ENCODE measurements at regions not wholly inside any gene's neighbourhood (a gene's known extent, or its start where the extent isn't known, plus 50 kb on each side); places are given as distances from the start of the nearest gene placed in this dataset.
"Not testable (repeated sequence)": the region's sequence is repeated elsewhere in the genome, so short reads cannot be mapped to it uniquely, and the experiment has no call there.

- not testable (repeated sequence) for TF ChIP-seq ZBTB33 (IDR thresholded peaks at IDR 0.05; ENCODE audit: borderline replicate concordance, low read depth); NRF1 (IDR thresholded peaks at IDR 0.05; ENCODE audit: low read depth, low read length); EZH2phosphoT487 (IDR thresholded peaks at IDR 0.05; ENCODE audit: borderline replicate concordance, low read depth); EP300 (IDR thresholded peaks at IDR 0.05; ENCODE audit: borderline replicate concordance in 1 of 2, low read depth in 1 of 2, low read length in 1 of 2); POLR2AphosphoS5 (IDR thresholded peaks at IDR 0.05; ENCODE audit: low read depth, low read length); FOXM1 (IDR thresholded peaks at IDR 0.05; ENCODE audit: low read depth); SIN3A (IDR thresholded peaks at IDR 0.05; ENCODE audit: borderline replicate concordance, low read depth, low read length); MEF2A (IDR thresholded peaks at IDR 0.05; ENCODE audit: borderline replicate concordance, low read depth)
- TF ChIP-seq, protein P1, sequence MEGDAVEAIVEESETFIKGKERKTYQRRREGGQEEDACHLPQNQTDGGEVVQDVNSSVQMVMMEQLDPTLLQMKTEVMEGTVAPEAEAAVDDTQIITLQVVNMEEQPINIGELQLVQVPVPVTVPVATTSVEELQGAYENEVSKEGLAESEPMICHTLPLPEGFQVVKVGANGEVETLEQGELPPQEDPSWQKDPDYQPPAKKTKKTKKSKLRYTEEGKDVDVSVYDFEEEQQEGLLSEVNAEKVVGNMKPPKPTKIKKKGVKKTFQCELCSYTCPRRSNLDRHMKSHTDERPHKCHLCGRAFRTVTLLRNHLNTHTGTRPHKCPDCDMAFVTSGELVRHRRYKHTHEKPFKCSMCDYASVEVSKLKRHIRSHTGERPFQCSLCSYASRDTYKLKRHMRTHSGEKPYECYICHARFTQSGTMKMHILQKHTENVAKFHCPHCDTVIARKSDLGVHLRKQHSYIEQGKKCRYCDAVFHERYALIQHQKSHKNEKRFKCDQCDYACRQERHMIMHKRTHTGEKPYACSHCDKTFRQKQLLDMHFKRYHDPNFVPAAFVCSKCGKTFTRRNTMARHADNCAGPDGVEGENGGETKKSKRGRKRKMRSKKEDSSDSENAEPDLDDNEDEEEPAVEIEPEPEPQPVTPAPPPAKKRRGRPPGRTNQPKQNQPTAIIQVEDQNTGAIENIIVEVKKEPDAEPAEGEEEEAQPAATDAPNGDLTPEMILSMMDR (IDR thresholded peaks at IDR 0.05) = not testable (repeated sequence)
- TF ChIP-seq, protein P2, sequence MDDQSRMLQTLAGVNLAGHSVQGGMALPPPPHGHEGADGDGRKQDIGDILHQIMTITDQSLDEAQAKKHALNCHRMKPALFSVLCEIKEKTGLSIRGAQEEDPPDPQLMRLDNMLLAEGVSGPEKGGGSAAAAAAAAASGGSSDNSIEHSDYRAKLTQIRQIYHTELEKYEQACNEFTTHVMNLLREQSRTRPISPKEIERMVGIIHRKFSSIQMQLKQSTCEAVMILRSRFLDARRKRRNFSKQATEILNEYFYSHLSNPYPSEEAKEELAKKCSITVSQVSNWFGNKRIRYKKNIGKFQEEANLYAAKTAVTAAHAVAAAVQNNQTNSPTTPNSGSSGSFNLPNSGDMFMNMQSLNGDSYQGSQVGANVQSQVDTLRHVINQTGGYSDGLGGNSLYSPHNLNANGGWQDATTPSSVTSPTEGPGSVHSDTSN (IDR thresholded peaks at IDR 0.05) = not testable (repeated sequence)
- TF ChIP-seq, protein P3, sequence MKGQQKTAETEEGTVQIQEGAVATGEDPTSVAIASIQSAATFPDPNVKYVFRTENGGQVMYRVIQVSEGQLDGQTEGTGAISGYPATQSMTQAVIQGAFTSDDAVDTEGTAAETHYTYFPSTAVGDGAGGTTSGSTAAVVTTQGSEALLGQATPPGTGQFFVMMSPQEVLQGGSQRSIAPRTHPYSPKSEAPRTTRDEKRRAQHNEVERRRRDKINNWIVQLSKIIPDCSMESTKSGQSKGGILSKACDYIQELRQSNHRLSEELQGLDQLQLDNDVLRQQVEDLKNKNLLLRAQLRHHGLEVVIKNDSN (IDR thresholded peaks at IDR 0.05; ENCODE audit: borderline replicate concordance, low read depth) = not testable (repeated sequence)
Measured at GRCh38 chr5:25088689-25089088, 443.9 kb upstream of the CDH10 start.

Data from SK-N-SH (cell line).